CD14-positive monocyte (primary cell): ENCODE measurements at regions not wholly inside any gene's neighbourhood (a gene's known extent, or its start where the extent isn't known, plus 50 kb on each side); places are given as distances from the start of the nearest gene placed in this dataset.

Experiments used
- DNase-seq, 3 donors: peaks; one replicate each; pipeline ENCODE4 v3.0.0-alpha.2; 2011 to 2022
- H2AFZ ChIP-seq: 2 replicates; pipeline ENCODE4 v1.6.0; 2012; ENCODE audit warnings: mild to moderate bottlenecking, low read depth, low read length, inconsistent platforms; ENCODE audit not compliant: insufficient read depth, poor library complexity, severe bottlenecking
- H3K27ac ChIP-seq, 2 donors: 1 replicate in 1 of 2; 2 replicates in 1 of 2; pipeline ENCODE4 v1.5.1; 2012 to 2013; ENCODE audit warnings: low read length in 2 of 2, control low read depth in 1 of 2, inconsistent platforms in 1 of 2, low read depth in 1 of 2, mild to moderate bottlenecking in 1 of 2
- H3K27me3 ChIP-seq, 2 donors: one replicate each; pipeline versions ENCODE4 v1.6.0 to v1.6.1; 2011 to 2013; ENCODE audit warnings: low read length in 2 of 2; ENCODE audit not compliant: control insufficient read depth in 2 of 2, insufficient read depth in 2 of 2
- H3K36me3 ChIP-seq, 2 donors: replicated peaks in 1 of 2; 1 replicate in 1 of 2; 2 replicates in 1 of 2; pipeline versions ENCODE4 v1.5.1 to v1.6.1; 2012 to 2013; ENCODE audit warnings: low read length in 2 of 2, control low read depth in 1 of 2, inconsistent platforms in 1 of 2, mild to moderate bottlenecking in 1 of 2; ENCODE audit not compliant: insufficient read depth in 2 of 2, control insufficient read depth in 1 of 2
- H3K4me1 ChIP-seq, 2 donors: 1 replicate in 1 of 2; 2 replicates in 1 of 2; pipeline versions ENCODE4 v1.5.1 to v1.6.1; 2012 to 2013; ENCODE audit warnings: low read length in 2 of 2, control low read depth in 1 of 2, inconsistent platforms in 1 of 2, mild to moderate bottlenecking in 1 of 2, moderate library complexity in 1 of 2; ENCODE audit not compliant: insufficient read depth in 2 of 2, control insufficient read depth in 1 of 2
- H3K4me2 ChIP-seq: replicated peaks from 2 replicates; pipeline ENCODE3; 2012; ENCODE audit warnings: low read length, moderate library complexity, mild to moderate bottlenecking; ENCODE audit not compliant: poor library complexity, severe bottlenecking; ENCODE audit errors: extremely low read depth
- H3K4me3 ChIP-seq, 3 experiments: fragments of 200-600 bp in 1 of 3; sonication (generic) in 1 of 3; replicated peaks in 1 of 3; 1 replicate in 2 of 3; 2 replicates in 1 of 3; pipeline ENCODE4 v1.5.1; 2011 to 2013; ENCODE audit warnings: low read length in 3 of 3, mild to moderate bottlenecking in 3 of 3, control low read depth in 2 of 3, low read depth in 2 of 3, inconsistent platforms in 1 of 3, moderate library complexity in 1 of 3
- H3K79me2 ChIP-seq: 2 replicates; pipeline ENCODE4 v1.6.0; 2012; ENCODE audit warnings: mild to moderate bottlenecking, control low read depth, inconsistent platforms, low read length, moderate library complexity; ENCODE audit not compliant: insufficient read depth
- H3K9ac ChIP-seq: 2 replicates; pipeline ENCODE4 v1.6.0; 2017; ENCODE audit warnings: low read length, mild to moderate bottlenecking; ENCODE audit not compliant: insufficient read depth, poor library complexity, severe bottlenecking
- H3K9me3 ChIP-seq, 2 donors: replicated peaks in 1 of 2; 1 replicate in 1 of 2; 2 replicates in 1 of 2; pipeline versions ENCODE4 v1.5.1 to v1.6.1; 2012 to 2013; ENCODE audit warnings: low read length in 2 of 2, control low read depth in 1 of 2; ENCODE audit not compliant: control insufficient read depth in 1 of 2, insufficient read depth in 1 of 2
- H4K20me1 ChIP-seq: 2 replicates; pipeline ENCODE4 v1.6.0; 2012; ENCODE audit warnings: mild to moderate bottlenecking, low read length, control low read depth, moderate library complexity; ENCODE audit not compliant: insufficient read depth
- H3K27ac Mint-ChIP-seq, 7 donors: one replicate each; pipeline ENCODE4 v1.8.0; 2020; ENCODE audit warnings: mild to moderate bottlenecking in 7 of 7, mixed read lengths in 7 of 7, moderate library complexity in 6 of 7, inconsistent platforms in 2 of 7
- H3K27me3 Mint-ChIP-seq, 3 donors: one replicate each; pipeline ENCODE4 v1.8.0; 2021 to 2022; ENCODE audit warnings: low read depth in 3 of 3, mild to moderate bottlenecking in 3 of 3, mixed read lengths in 3 of 3, moderate library complexity in 3 of 3, inconsistent platforms in 1 of 3
- H3K36me3 Mint-ChIP-seq, 2 donors: one replicate each; pipeline ENCODE4 v1.8.0; 2020; ENCODE audit warnings: mixed read lengths in 2 of 2, inconsistent platforms in 1 of 2, mild to moderate bottlenecking in 1 of 2
- H3K4me1 Mint-ChIP-seq: one replicate; pipeline ENCODE4 v1.8.0; 2020; ENCODE audit warnings: mild to moderate bottlenecking, mixed read lengths
- H3K4me3 Mint-ChIP-seq, 2 donors: one replicate each; pipeline ENCODE4 v1.8.0; 2020; ENCODE audit warnings: mild to moderate bottlenecking in 2 of 2, mixed read lengths in 2 of 2, moderate library complexity in 1 of 2
- H3K9me3 Mint-ChIP-seq, 7 donors: one replicate each; pipeline ENCODE4 v1.8.0; 2020 to 2022; ENCODE audit warnings: mixed read lengths in 7 of 7, mild to moderate bottlenecking in 6 of 7, moderate library complexity in 6 of 7, inconsistent platforms in 2 of 7
- WGBS: methylation state at CpG from one replicate; pipeline ENCODE4 v1.1.5; 2013; ENCODE audit warnings: missing lambda C conversion rate; ENCODE audit not compliant: insufficient coverage; 5-methylcytosine and 5-hydroxymethylcytosine counted together
- intact Hi-C, 2 donors: fragments of 100-400 bp; cut with micrococcal nuclease; formaldehyde crosslinking; loops; one replicate each; pipeline versions ENCODE4 v1.15.0 to v1.15.1; 2023
- TF ChIP-seq, protein P1 (sequence below): fragments of 200-600 bp; IDR thresholded peaks from one replicate; pipeline ENCODE4 v1.8.0; 2022; ENCODE audit warnings: antibody characterized with exemption, mild to moderate bottlenecking

DNA sequence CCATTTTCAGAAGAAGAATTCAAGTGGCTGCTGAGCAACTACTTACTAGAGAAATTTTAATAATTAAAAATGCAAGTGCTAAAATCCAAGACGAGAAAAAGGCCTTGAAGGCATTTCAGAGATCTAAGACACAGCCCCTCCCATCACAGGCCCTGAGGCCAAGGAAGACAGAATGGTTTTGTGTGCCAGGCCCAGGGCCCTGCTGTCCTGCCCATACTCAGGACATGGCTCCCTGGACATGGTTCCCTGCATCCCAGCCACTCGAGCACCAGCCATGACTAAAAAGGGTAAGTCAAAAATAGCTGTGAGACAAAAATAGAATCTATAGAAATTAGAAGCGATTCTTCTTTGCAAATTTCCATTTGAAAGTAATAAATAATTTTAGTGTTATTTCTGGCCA, 364.9 kb downstream of the COL12A1 start:
- H3K27ac Mint-ChIP-seq, result no peak overlapping the region
- Histone ChIP-seq H3K9ac (no peak overlapping the region), H3K9me3 (no peaks in the 10 kb centered on the region), H3K36me3 (no peaks in the 10 kb centered on the region), H3K79me2 (no peaks in the 10 kb centered on the region), H2AFZ (no peak overlapping the region), H3K27ac (no peak overlapping the region), H4K20me1 (no peaks in the 10 kb centered on the region), H3K4me3 (no peak overlapping the region), H3K27me3 (no peaks in the 10 kb centered on the region), H3K4me2 (no peak overlapping the region), H3K4me1 (no peaks in the 10 kb centered on the region)
- no CpG with 5 or more reads among the region's 3 CpGs for WGBS
- DNase-seq, result no peak
- H3K36me3 Mint-ChIP-seq, result no peaks in the 10 kb centered on the region
- intact Hi-C loops, result no loop called here
- peaks cover 0 to 1% (median 0%) of the 10 kb centered on the region in 3 donors for H3K27me3 Mint-ChIP-seq
- H3K4me3 Mint-ChIP-seq, result no peak overlapping the region
- H3K4me1 Mint-ChIP-seq, result no peaks in the 10 kb centered on the region
- peaks cover 0 to 5% (median 1%) of the 10 kb centered on the region in 7 donors for H3K9me3 Mint-ChIP-seq
- TF ChIP-seq, protein P1, sequence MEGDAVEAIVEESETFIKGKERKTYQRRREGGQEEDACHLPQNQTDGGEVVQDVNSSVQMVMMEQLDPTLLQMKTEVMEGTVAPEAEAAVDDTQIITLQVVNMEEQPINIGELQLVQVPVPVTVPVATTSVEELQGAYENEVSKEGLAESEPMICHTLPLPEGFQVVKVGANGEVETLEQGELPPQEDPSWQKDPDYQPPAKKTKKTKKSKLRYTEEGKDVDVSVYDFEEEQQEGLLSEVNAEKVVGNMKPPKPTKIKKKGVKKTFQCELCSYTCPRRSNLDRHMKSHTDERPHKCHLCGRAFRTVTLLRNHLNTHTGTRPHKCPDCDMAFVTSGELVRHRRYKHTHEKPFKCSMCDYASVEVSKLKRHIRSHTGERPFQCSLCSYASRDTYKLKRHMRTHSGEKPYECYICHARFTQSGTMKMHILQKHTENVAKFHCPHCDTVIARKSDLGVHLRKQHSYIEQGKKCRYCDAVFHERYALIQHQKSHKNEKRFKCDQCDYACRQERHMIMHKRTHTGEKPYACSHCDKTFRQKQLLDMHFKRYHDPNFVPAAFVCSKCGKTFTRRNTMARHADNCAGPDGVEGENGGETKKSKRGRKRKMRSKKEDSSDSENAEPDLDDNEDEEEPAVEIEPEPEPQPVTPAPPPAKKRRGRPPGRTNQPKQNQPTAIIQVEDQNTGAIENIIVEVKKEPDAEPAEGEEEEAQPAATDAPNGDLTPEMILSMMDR, result no peak

DNA sequence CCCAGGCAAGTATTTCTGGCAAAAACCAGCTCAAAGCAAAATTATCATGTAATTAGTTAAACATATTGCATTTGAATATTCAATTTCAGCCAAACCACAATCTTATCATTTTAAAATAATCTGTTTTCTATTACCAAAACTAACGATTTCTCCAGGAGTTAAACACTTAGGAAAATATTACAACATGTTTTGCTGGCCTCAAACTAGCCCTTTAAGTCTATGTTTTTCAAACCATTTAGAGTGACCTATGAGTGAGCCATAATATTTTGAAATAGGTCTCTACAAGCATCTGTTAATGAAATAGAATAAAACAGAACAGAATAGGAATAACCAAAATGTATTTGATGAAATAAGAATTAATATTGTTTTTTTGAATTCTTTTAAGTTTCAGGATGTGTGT, 370.9 kb downstream of the COL12A1 start:
- H3K9ac ChIP-seq, result no peak overlapping the region
- Mint-ChIP-seq H3K27me3 (peaks cover 0 to 2% (median 1%) of the 10 kb centered on the region in 3 donors), H3K4me3 (no peak overlapping the region), H3K36me3 (no peaks in the 10 kb centered on the region), H3K9me3 (peaks cover 0 to 7% (median 0%) of the 10 kb centered on the region in 7 donors), H3K4me1 (no peaks in the 10 kb centered on the region), H3K27ac (no peak overlapping the region)
- H4K20me1 ChIP-seq, result no peaks in the 10 kb centered on the region
- WGBS, result no CpG with 5 or more reads among the region's 1 CpG
- H3K27ac ChIP-seq, result no peak overlapping the region
- no peaks in the 10 kb centered on the region for H3K27me3 ChIP-seq
- no peaks in the 10 kb centered on the region for H3K79me2 ChIP-seq
- H3K9me3 ChIP-seq, result no peaks in the 10 kb centered on the region
- no peak overlapping the region for H2AFZ ChIP-seq
- no peaks in the 10 kb centered on the region for H3K36me3 ChIP-seq
- H3K4me3 ChIP-seq, result no peak overlapping the region
- TF ChIP-seq, protein P1, result no peak
- H3K4me1 ChIP-seq, result no peaks in the 10 kb centered on the region
- DNase-seq, result no peak
- intact Hi-C loops, result no loop called here
- H3K4me2 ChIP-seq, result no peak overlapping the region
